Esophagus (tissue), 2 donors: ENCODE measurements at regions not wholly inside any gene's neighbourhood (a gene's known extent, or its start where the extent isn't known, plus 50 kb on each side); places are given as distances from the start of the nearest gene placed in this dataset.

Experiments used
- H3K27ac ChIP-seq, 2 donors: one replicate each; pipeline ENCODE4 v1.5.1; 2013; ENCODE audit warnings: low read depth in 2 of 2, mild to moderate bottlenecking in 2 of 2, inconsistent platforms in 1 of 2, low read length in 1 of 2, moderate library complexity in 1 of 2
- H3K27me3 ChIP-seq, 2 donors: one replicate each; pipeline ENCODE4 v1.6.1; 2013; ENCODE audit warnings: low read length in 2 of 2, control low read depth in 1 of 2, mild to moderate bottlenecking in 1 of 2; ENCODE audit not compliant: insufficient read depth in 2 of 2, control insufficient read depth in 1 of 2
- H3K36me3 ChIP-seq, 2 donors: one replicate each; pipeline ENCODE4 v1.6.1; 2013; ENCODE audit warnings: low read length in 1 of 2; ENCODE audit not compliant: control insufficient read depth in 2 of 2, insufficient read depth in 2 of 2
- H3K4me1 ChIP-seq, 2 donors: one replicate each; pipeline ENCODE4 v1.6.1; 2013; ENCODE audit warnings: low read length in 1 of 2; ENCODE audit not compliant: control insufficient read depth in 2 of 2, insufficient read depth in 2 of 2
- H3K4me3 ChIP-seq, 2 donors: one replicate each; pipeline ENCODE4 v1.5.1; 2013; ENCODE audit warnings: low read length in 2 of 2, mild to moderate bottlenecking in 2 of 2, low read depth in 1 of 2, moderate library complexity in 1 of 2
- H3K9me3 ChIP-seq, 2 donors: one replicate each; pipeline ENCODE4 v1.6.1; 2013; ENCODE audit warnings: mild to moderate bottlenecking in 2 of 2, low read depth in 1 of 2, low read length in 1 of 2, moderate library complexity in 1 of 2; ENCODE audit not compliant: control insufficient read depth in 2 of 2, insufficient read depth in 1 of 2
- WGBS, 2 donors: extraction: QIAGEN DNeasy Blood & Tissue Kit; methylation state at CpG; one replicate each; pipeline ENCODE4 v1.1.7; 2013; 5-methylcytosine and 5-hydroxymethylcytosine counted together
- donor health status: healthy with polysubstance abuse.
- donor health status: Bipolar disorder and iron deficiency.

GRCh38 chr19:30930941-30931706 lies 418.1 kb downstream of the TSHZ3 start:
- H3K27ac ChIP-seq = no peak overlapping the region
- H3K9me3 ChIP-seq = peaks cover 0 to 7% of the 10 kb centered on the region in 2 donors
- 78 to 80% methylated on average over 12 of the region's 12 CpGs for WGBS, 2 donors
- no peaks in the 10 kb centered on the region for H3K4me1 ChIP-seq
- no peak overlapping the region for H3K4me3 ChIP-seq
- no peaks in the 10 kb centered on the region for H3K27me3 ChIP-seq
- no peaks in the 10 kb centered on the region for H3K36me3 ChIP-seq

GRCh38 chr19:30927705-30928104 lies 421.5 kb downstream of the TSHZ3 start:
- H3K27me3 ChIP-seq = no peaks in the 10 kb centered on the region
- no peaks in the 10 kb centered on the region for H3K36me3 ChIP-seq
- 83 to 86% methylated on average over 6 of the region's 6 CpGs for WGBS, 2 donors
- peaks cover 0 to 7% of the 10 kb centered on the region in 2 donors for H3K9me3 ChIP-seq
- no peaks in the 10 kb centered on the region for H3K4me1 ChIP-seq
- H3K27ac ChIP-seq = no peak overlapping the region
- no peak overlapping the region for H3K4me3 ChIP-seq

- H3K27me3 ChIP-seq = no peaks in the 10 kb centered on the region
- H3K36me3 ChIP-seq = no peaks in the 10 kb centered on the region
- H3K4me1 ChIP-seq = no peaks in the 10 kb centered on the region
- WGBS, 2 donors = 73 to 78% methylated on average over 11 of the region's 11 CpGs
- no peak overlapping the region for H3K27ac ChIP-seq
- H3K9me3 ChIP-seq = peaks cover 0 to 11% of the 10 kb centered on the region in 2 donors
- H3K4me3 ChIP-seq = no peak overlapping the region
Measured at GRCh38 chr19:30924670-30925069, 424.6 kb downstream of the TSHZ3 start.

- H3K27me3 ChIP-seq = no peaks in the 10 kb centered on the region
- WGBS, 2 donors = 58 to 63% methylated on average over 11 of the region's 11 CpGs
- H3K4me3 ChIP-seq = no peak overlapping the region
- no peaks in the 10 kb centered on the region for H3K36me3 ChIP-seq
- peaks cover 0 to 11% of the 10 kb centered on the region in 2 donors for H3K9me3 ChIP-seq
- H3K4me1 ChIP-seq = no peaks in the 10 kb centered on the region
- H3K27ac ChIP-seq = no peak overlapping the region
Measured at GRCh38 chr19:30924069-30924636, 425.1 kb downstream of the TSHZ3 start.

GRCh38 chr19:30923621-30924020 lies 425.6 kb downstream of the TSHZ3 start:
- no peaks in the 10 kb centered on the region for H3K27me3 ChIP-seq
- no peaks in the 10 kb centered on the region for H3K36me3 ChIP-seq
- H3K27ac ChIP-seq = no peak overlapping the region
- peaks cover 0 to 10% of the 10 kb centered on the region in 2 donors for H3K9me3 ChIP-seq
- H3K4me1 ChIP-seq = no peaks in the 10 kb centered on the region
- WGBS, 2 donors = 59 to 63% methylated on average over 4 of the region's 4 CpGs
- no peak overlapping the region for H3K4me3 ChIP-seq

GRCh38 chr19:30923096-30923495 lies 426.1 kb downstream of the TSHZ3 start:
- Histone ChIP-seq H3K4me1 (no peaks in the 10 kb centered on the region), H3K36me3 (no peaks in the 10 kb centered on the region), H3K4me3 (no peak overlapping the region), H3K9me3 (peaks cover 0 to 7% of the 10 kb centered on the region in 2 donors), H3K27ac (no peak overlapping the region), H3K27me3 (no peaks in the 10 kb centered on the region)
- WGBS, 2 donors = 54 to 65% methylated on average over 4 of the region's 4 CpGs

- no peak overlapping the region for H3K4me3 ChIP-seq
- H3K27me3 ChIP-seq = no peaks in the 10 kb centered on the region
- H3K27ac ChIP-seq = no peak overlapping the region
- WGBS, 2 donors = 35 to 55% methylated on average over 9 to 11 of the region's 11 CpGs
- peaks cover 0 to 4% of the 10 kb centered on the region in 2 donors for H3K9me3 ChIP-seq
- no peaks in the 10 kb centered on the region for H3K36me3 ChIP-seq
- H3K4me1 ChIP-seq = no peaks in the 10 kb centered on the region
Measured at GRCh38 chr19:30920222-30920621, 429.0 kb downstream of the TSHZ3 start.

- H3K4me3 ChIP-seq = no peak overlapping the region
- H3K36me3 ChIP-seq = no peaks in the 10 kb centered on the region
- H3K4me1 ChIP-seq = no peaks in the 10 kb centered on the region
- WGBS, 2 donors = 42 to 54% methylated on average over 1 of the region's 1 CpG
- H3K27me3 ChIP-seq = no peaks in the 10 kb centered on the region
- peaks cover 0 to 4% of the 10 kb centered on the region in 2 donors for H3K9me3 ChIP-seq
- no peak overlapping the region for H3K27ac ChIP-seq
Measured at GRCh38 chr19:30919737-30920136, 429.5 kb downstream of the TSHZ3 start.

GRCh38 chr19:30916238-30916637 lies 433.0 kb downstream of the TSHZ3 start:
- H3K4me1 ChIP-seq = no peaks in the 10 kb centered on the region
- no peak overlapping the region for H3K4me3 ChIP-seq
- no peak overlapping the region for H3K27ac ChIP-seq
- WGBS, 2 donors = 45 to 50% methylated on average over 9 of the region's 9 CpGs
- H3K27me3 ChIP-seq = no peaks in the 10 kb centered on the region
- H3K36me3 ChIP-seq = no peaks in the 10 kb centered on the region
- peaks cover 0 to 6% of the 10 kb centered on the region in 2 donors for H3K9me3 ChIP-seq

GRCh38 chr19:30911491-30911890 lies 437.7 kb downstream of the TSHZ3 start:
- Histone ChIP-seq H3K9me3 (peaks cover 0 to 2% of the 10 kb centered on the region in 2 donors), H3K36me3 (no peaks in the 10 kb centered on the region), H3K4me3 (no peak overlapping the region), H3K27me3 (no peaks in the 10 kb centered on the region), H3K4me1 (no peaks in the 10 kb centered on the region), H3K27ac (no peak overlapping the region)
- 53 to 55% methylated on average over 3 of the region's 3 CpGs for WGBS, 2 donors
